CD4-positive, alpha-beta T cell (primary cell): ENCODE measurements at regions not wholly inside any gene's neighbourhood (a gene's known extent, or its start where the extent isn't known, plus 50 kb on each side); places are given as distances from the start of the nearest gene placed in this dataset.
"Not testable (repeated sequence)": the region's sequence is repeated elsewhere in the genome, so short reads cannot be mapped to it uniquely, and the experiment has no call there.

Source experiments
- ATAC-seq: fragments of 200-7000 bp; cut with Tn5 transposase; one replicate; pipeline ENCODE4 v1.10.0; 2022; ENCODE audit warnings: mild to moderate bottlenecking; ENCODE audit not compliant: poor library complexity
- CTCF ChIA-PET: fragments of 350-600 bp; sonication (Branson Sonifier 250); formaldehyde crosslinking; loops from one replicate; lab custom pipeline; 2021; ENCODE audit warnings: antibody characterized with exemption, inconsistent platforms; lab: Charles Lee
- POLR2A ChIA-PET: fragments of 350-600 bp; sonication (Branson Sonifier 250); formaldehyde crosslinking; loops from one replicate; lab custom pipeline; 2021; ENCODE audit warnings: antibody characterized with exemption, inconsistent platforms; lab: Charles Lee
- DNase-seq, 14 experiments: peaks; one replicate each; pipeline ENCODE4 v3.0.0-alpha.2; 2013 to 2020; ENCODE audit warnings: mixed read lengths in 2 of 14
- H3K27ac ChIP-seq, 2 donors: one replicate each; pipeline versions ENCODE4 v1.5.1 to v1.7.0; 2013; ENCODE audit warnings: low read length in 2 of 2, low read depth in 1 of 2, mild to moderate bottlenecking in 1 of 2
- H3K27me3 ChIP-seq, 2 experiments: 1 replicate in 1 of 2; 2 replicates in 1 of 2; pipeline versions ENCODE4 v1.6.1 to v1.7.0; 2013; ENCODE audit warnings: low read length in 2 of 2, control low read depth in 1 of 2, mild to moderate bottlenecking in 1 of 2, moderate library complexity in 1 of 2; ENCODE audit not compliant: insufficient read depth in 2 of 2, control insufficient read depth in 1 of 2
- H3K36me3 ChIP-seq: one replicate; pipeline ENCODE4 v1.6.1; 2013; ENCODE audit warnings: low read length, control low read depth; ENCODE audit not compliant: insufficient read depth
- H3K4me1 ChIP-seq: one replicate; pipeline ENCODE4 v1.6.1; 2013; ENCODE audit warnings: low read length, control low read depth; ENCODE audit not compliant: insufficient read depth
- H3K4me3 ChIP-seq: one replicate; pipeline ENCODE4 v1.5.1; 2013; ENCODE audit warnings: mild to moderate bottlenecking, low read length, moderate library complexity
- H3K9me3 ChIP-seq, 2 experiments: 1 replicate in 1 of 2; 2 replicates in 1 of 2; pipeline versions ENCODE4 v1.6.1 to v1.7.0; 2013; ENCODE audit warnings: low read length in 2 of 2, mild to moderate bottlenecking in 2 of 2, control low read depth in 1 of 2, moderate library complexity in 1 of 2; ENCODE audit not compliant: control insufficient read depth in 1 of 2, insufficient read depth in 1 of 2
- H3K27ac Mint-ChIP-seq: one replicate; pipeline ENCODE4 v1.8.0; 2020; ENCODE audit warnings: mixed read lengths
- H3K27me3 Mint-ChIP-seq: one replicate; pipeline ENCODE4 v1.8.0; 2021; ENCODE audit warnings: mixed read lengths
- H3K36me3 Mint-ChIP-seq: one replicate; pipeline ENCODE4 v1.8.0; 2021; ENCODE audit warnings: low read depth, mixed read lengths
- H3K4me1 Mint-ChIP-seq: one replicate; pipeline ENCODE4 v1.8.0; 2021; ENCODE audit warnings: low read depth, mixed read lengths
- H3K4me3 Mint-ChIP-seq: one replicate; pipeline ENCODE4 v1.8.0; 2020; ENCODE audit warnings: mild to moderate bottlenecking, mixed read lengths
- H3K9me3 Mint-ChIP-seq: one replicate; pipeline ENCODE4 v1.8.0; 2020; ENCODE audit warnings: mixed read lengths
- CTCF ChIP-seq: fragments of 200-600 bp; IDR thresholded peaks from one replicate; pipeline ENCODE4 v1.8.0; 2022; ENCODE audit warnings: antibody characterized with exemption, mild to moderate bottlenecking
- intact Hi-C, 2 experiments: fragments of 100-400 bp; cut with DNase I in 1 of 2; cut with micrococcal nuclease in 1 of 2; formaldehyde crosslinking; loops; one replicate each; pipeline versions ENCODE4 v1.15.1 to v1.9.0; 2023 to 2025; cut with DNase I, micrococcal nuclease

GRCh38 chr3:109864452-109864851, 527.1 kb upstream of the DPPA4 start:
- intact Hi-C loops, result no loop called here
- no peak overlapping the region for H3K4me3 ChIP-seq
- H3K27ac ChIP-seq, result no peak overlapping the region
- DNase-seq (no peak), ATAC-seq (no peak)
- no peaks in the 10 kb centered on the region for H3K9me3 ChIP-seq
- TF ChIP-seq CTCF, result no peak
- no peaks in the 10 kb centered on the region for H3K27me3 ChIP-seq
- Mint-ChIP-seq H3K4me1 (no peaks in the 10 kb centered on the region), H3K27ac (no peak overlapping the region), H3K9me3 (peaks cover 5% of the 10 kb centered on the region), H3K4me3 (no peak overlapping the region), H3K36me3 (no peaks in the 10 kb centered on the region), H3K27me3 (no peaks in the 10 kb centered on the region)
- ChIA-PET CTCF (no interaction called here), POLR2A (no interaction called here)
- no peaks in the 10 kb centered on the region for H3K4me1 ChIP-seq
- H3K36me3 ChIP-seq, result no peaks in the 10 kb centered on the region

- no peak overlapping the region for H3K4me3 ChIP-seq
- H3K27ac Mint-ChIP-seq, result no peak overlapping the region
- H3K27ac ChIP-seq, result no peak overlapping the region
- ATAC-seq (no peak), DNase-seq (no peak)
- peaks cover 5% of the 10 kb centered on the region for H3K9me3 Mint-ChIP-seq
- intact Hi-C loops, result no loop called here
- no peaks in the 10 kb centered on the region for H3K27me3 ChIP-seq
- H3K4me1 ChIP-seq, result no peaks in the 10 kb centered on the region
- no peaks in the 10 kb centered on the region for H3K36me3 ChIP-seq
- H3K9me3 ChIP-seq, result no peaks in the 10 kb centered on the region
- TF ChIP-seq CTCF, result no peak
- ChIA-PET POLR2A (no interaction called here), CTCF (interaction anchor here (0.7 to 1.5 kb wide), 2 partner anchors 10 to 184 kb away, joined by 3 to 4 read pairs; no protein-coding TSS in a partner anchor)
- no peaks in the 10 kb centered on the region for H3K27me3 Mint-ChIP-seq
- H3K36me3 Mint-ChIP-seq, result no peaks in the 10 kb centered on the region
- H3K4me3 Mint-ChIP-seq, result no peak overlapping the region
- H3K4me1 Mint-ChIP-seq, result no peaks in the 10 kb centered on the region
Measured at GRCh38 chr3:109869586-109869985, 532.2 kb upstream of the DPPA4 start.

GRCh38 chr3:109874896-109875708, 537.8 kb upstream of the DPPA4 start:
- ATAC-seq (no peak), DNase-seq (no peak)
- Mint-ChIP-seq H3K36me3 (no peaks in the 10 kb centered on the region), H3K27me3 (no peaks in the 10 kb centered on the region), H3K4me3 (no peak overlapping the region), H3K9me3 (no peaks in the 10 kb centered on the region), H3K4me1 (no peaks in the 10 kb centered on the region), H3K27ac (no peak overlapping the region)
- TF ChIP-seq CTCF, result no peak
- ChIA-PET CTCF (no interaction called here), POLR2A (no interaction called here)
- Histone ChIP-seq H3K36me3 (no peaks in the 10 kb centered on the region), H3K27me3 (no peaks in the 10 kb centered on the region), H3K4me1 (no peaks in the 10 kb centered on the region), H3K9me3 (no peaks in the 10 kb centered on the region), H3K4me3 (no peak overlapping the region), H3K27ac (no peak overlapping the region)
- intact Hi-C loops, result no loop called here

GRCh38 chr3:109877616-109878015, 540.3 kb upstream of the DPPA4 start:
- CTCF ChIA-PET, intact Hi-C loops, H3K36me3 ChIP-seq: not testable (repeated sequence)

More at GRCh38 chr3:109877616-109878015, 540.3 kb upstream of the DPPA4 start:
- H3K9me3 Mint-ChIP-seq, H3K27me3 Mint-ChIP-seq, ATAC-seq, DNase-seq, H3K4me3 ChIP-seq, H3K27ac Mint-ChIP-seq, H3K27ac ChIP-seq, H3K27me3 ChIP-seq, H3K4me1 ChIP-seq, H3K36me3 Mint-ChIP-seq, H3K9me3 ChIP-seq, H3K4me1 Mint-ChIP-seq, H3K4me3 Mint-ChIP-seq, POLR2A ChIA-PET: not testable (repeated sequence)
